WTC11 (cell line): ENCODE measurements at regions not wholly inside any gene's neighbourhood (a gene's known extent, or its start where the extent isn't known, plus 50 kb on each side); places are given as distances from the start of the nearest gene placed in this dataset.

Experiments used
- ELF4 ChIP-seq: sonication (generic); formaldehyde crosslinking; IDR thresholded peaks from 2 replicates; pipeline ENCODE4 v1.8.1; 2022; ENCODE audit warnings: low read depth, mild to moderate bottlenecking, moderate library complexity, missing genetic modification reagents
- TP53 ChIP-seq: sonication (generic); formaldehyde crosslinking; IDR thresholded peaks from 2 replicates; pipeline ENCODE4 v1.8.1; 2023; ENCODE audit warnings: mild to moderate bottlenecking, missing genetic modification reagents
- ZNF121 ChIP-seq: sonication (generic); formaldehyde crosslinking; IDR thresholded peaks from 2 replicates; pipeline ENCODE4 v1.8.0; 2023; ENCODE audit warnings: missing genetic modification reagents
- ZNF671 ChIP-seq: fragments of 250-450 bp; sonication (Bioruptor Pico); IDR thresholded peaks from 2 replicates; pipeline ENCODE4 v1.8.0; 2021; ENCODE audit warnings: mild to moderate bottlenecking
- TF ChIP-seq, protein P1 (sequence below): fragments of 250-450 bp; sonication (Bioruptor Pico); IDR thresholded peaks from 2 replicates; pipeline ENCODE4 v1.8.0; 2021; ENCODE audit warnings: mild to moderate bottlenecking
- TF ChIP-seq, protein P2 (sequence below): fragments of 200-600 bp; IDR thresholded peaks from 2 replicates; pipeline ENCODE4 v1.8.0; 2022; ENCODE audit warnings: antibody characterized with exemption

DNA sequence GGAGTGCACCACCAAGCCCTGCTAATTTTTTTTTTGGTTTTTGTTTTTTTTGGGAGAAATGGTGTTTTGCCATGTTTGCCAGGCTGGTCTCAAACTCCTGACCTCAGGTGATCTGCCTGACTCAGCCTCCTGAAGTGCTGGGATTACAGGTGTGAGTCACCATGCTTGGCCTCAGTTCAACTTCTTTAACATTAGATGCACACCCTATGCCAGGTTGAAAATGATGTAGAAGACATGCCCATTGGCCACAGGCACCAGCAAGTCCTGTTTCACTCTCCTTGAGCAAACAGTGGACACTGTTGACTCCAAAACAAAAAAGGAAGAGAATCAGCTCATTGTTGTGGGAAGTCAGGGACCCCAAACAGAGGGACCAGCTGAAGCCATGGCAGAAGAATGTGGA, 1205.3 kb downstream of the REEP3 start:
- TF ChIP-seq, protein P1, sequence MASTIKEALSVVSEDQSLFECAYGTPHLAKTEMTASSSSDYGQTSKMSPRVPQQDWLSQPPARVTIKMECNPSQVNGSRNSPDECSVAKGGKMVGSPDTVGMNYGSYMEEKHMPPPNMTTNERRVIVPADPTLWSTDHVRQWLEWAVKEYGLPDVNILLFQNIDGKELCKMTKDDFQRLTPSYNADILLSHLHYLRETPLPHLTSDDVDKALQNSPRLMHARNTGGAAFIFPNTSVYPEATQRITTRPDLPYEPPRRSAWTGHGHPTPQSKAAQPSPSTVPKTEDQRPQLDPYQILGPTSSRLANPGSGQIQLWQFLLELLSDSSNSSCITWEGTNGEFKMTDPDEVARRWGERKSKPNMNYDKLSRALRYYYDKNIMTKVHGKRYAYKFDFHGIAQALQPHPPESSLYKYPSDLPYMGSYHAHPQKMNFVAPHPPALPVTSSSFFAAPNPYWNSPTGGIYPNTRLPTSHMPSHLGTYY (CRISPR knock-in tag): no peak
- no peak for TF ChIP-seq ELF4 (CRISPR knock-in tag)
- TF ChIP-seq, protein P2, sequence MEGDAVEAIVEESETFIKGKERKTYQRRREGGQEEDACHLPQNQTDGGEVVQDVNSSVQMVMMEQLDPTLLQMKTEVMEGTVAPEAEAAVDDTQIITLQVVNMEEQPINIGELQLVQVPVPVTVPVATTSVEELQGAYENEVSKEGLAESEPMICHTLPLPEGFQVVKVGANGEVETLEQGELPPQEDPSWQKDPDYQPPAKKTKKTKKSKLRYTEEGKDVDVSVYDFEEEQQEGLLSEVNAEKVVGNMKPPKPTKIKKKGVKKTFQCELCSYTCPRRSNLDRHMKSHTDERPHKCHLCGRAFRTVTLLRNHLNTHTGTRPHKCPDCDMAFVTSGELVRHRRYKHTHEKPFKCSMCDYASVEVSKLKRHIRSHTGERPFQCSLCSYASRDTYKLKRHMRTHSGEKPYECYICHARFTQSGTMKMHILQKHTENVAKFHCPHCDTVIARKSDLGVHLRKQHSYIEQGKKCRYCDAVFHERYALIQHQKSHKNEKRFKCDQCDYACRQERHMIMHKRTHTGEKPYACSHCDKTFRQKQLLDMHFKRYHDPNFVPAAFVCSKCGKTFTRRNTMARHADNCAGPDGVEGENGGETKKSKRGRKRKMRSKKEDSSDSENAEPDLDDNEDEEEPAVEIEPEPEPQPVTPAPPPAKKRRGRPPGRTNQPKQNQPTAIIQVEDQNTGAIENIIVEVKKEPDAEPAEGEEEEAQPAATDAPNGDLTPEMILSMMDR: no peak
- TF ChIP-seq ZNF121 (CRISPR knock-in tag): no peak
- no peak for TF ChIP-seq ZNF671 (CRISPR knock-in tag)
- no peak for TF ChIP-seq TP53 (CRISPR knock-in tag)
